GM21737 (cell line): ENCODE measurements at regions not wholly inside any gene's neighbourhood (a gene's known extent, or its start where the extent isn't known, plus 50 kb on each side); places are given as distances from the start of the nearest gene placed in this dataset.

Experiments used
- ATAC-seq: cut with Tn5 transposase; IDR thresholded peaks from one replicate; pipeline ENCODE4 v1.9.1; 2021; ENCODE audit warnings: mild to moderate bottlenecking, moderate library complexity; ENCODE audit not compliant: unreplicated experiment

- no peak for ATAC-seq
Measured at GRCh38 chr13:79794931-79795330, 314.0 kb downstream of the NDFIP2 start.

DNA sequence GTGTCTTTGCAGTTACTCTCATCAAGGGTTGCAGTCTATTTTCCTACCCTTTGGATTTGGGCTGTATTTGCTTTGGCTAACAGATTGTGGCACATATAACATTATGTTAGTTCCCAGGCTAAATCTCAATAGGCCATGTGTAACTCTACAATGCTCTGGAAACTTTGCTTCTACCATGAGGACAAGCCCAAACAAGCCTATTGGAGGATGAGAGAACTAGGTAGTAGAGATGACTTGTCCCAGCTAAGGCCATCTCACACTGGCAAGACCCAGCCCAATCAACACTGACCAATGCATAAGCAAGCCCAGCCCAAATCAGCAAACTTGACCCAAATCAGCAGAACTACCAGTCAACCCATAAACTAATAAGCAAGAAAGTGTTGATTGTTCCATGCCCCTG is 311.8 kb downstream of the NDFIP2 start:
- no peak for ATAC-seq

GRCh38 chr13:79791471-79792042 is 310.6 kb downstream of the NDFIP2 start:
- ATAC-seq = no peak

GRCh38 chr13:79786176-79786575 is 305.2 kb downstream of the NDFIP2 start:
- ATAC-seq = no peak

- no peak for ATAC-seq
Measured at GRCh38 chr13:79782541-79783205, 301.7 kb downstream of the NDFIP2 start.

- ATAC-seq = no peak
Measured at GRCh38 chr13:79781829-79782540, 301.0 kb downstream of the NDFIP2 start.

- no peak for ATAC-seq
Measured at GRCh38 chr13:79780240-79780639, 299.3 kb downstream of the NDFIP2 start.

- ATAC-seq = no peak
Measured at GRCh38 chr13:79779761-79780160, 298.8 kb downstream of the NDFIP2 start.

DNA sequence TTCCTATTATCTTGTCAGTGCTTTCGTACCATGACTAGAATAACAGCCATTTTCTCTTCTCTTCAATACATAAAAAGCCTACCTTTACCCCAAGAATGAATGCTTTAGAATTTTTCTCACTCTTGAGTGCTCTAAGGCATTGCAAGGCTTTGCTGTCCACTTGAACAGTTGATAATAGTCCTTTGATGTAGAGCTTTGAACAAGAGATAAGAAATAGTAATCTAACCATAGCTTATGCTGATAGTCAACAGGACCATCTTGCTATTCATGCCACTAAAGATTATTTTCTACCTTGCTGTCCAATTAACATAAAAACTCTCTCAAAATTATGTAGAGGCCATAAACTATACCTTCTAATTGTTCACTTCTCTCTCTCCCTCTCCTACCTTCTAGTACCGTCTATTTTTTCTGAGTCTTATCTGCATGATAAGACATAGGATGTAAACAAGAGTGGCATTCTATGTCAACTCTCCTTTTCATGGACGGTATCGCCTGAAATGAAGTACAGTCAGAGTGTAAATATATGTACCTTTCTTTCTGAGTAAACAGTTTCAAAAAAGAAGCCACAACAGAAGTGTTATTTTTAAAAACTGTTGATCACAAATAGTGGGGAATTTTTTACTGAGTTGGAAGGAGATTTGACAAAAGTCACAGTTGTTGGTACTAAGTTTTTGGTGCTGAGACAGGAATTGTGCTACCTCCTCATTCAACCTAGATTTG is 297.9 kb downstream of the NDFIP2 start:
- no peak for ATAC-seq

DNA sequence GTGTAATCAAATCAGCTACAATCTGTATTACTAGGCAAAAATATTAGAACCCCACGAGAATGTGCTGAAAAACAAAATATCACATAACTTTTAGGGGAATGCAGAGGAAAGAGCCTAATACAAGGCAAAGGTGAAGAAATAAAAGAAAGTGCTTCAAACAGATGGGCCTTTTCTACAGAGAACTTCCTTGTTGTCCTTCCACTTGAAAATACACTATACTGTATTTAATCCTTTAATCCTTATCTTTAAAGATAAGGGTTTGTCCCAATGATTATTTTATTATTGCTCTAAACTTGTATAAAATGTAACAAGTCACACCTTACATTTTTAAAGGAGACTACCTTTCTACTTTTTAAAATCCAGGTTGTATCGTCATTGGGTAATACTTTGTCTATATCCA is 296.5 kb downstream of the NDFIP2 start:
- ATAC-seq = no peak

DNA sequence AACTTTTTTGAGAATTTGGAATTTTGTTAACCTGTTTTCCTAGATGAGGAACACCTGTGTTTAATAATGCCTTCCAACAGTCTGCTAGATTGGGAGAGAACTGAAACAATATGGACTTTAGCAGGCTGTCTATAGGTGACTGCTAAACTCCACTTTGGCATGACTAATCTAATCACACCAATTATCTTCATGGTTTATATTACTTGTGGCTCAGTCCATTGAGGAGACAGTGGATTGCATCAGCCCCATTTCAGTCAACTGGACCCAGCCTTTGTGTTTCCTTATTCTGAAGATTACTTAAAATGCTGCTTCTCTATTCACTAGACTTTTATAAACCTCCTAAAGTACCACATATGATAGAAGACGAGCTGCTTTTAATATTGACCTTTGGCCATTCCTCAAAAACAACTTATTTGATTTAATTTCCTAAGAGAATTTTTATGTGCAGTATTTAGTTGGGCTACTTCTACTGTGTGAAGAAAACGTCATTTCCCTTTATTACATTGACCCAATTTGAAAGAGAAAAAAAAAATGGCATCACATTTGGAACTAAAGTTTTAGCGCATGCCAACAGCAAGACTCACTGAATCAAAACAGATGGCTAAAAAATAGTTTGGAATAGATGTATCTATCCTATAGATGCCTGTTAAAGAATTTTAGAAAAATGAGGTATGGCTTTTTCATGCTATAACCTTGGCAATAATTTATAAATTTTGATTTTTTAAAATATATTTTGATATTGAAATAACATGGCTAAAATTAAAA is 295.8 kb downstream of the NDFIP2 start:
- ATAC-seq = no peak

- no peak for ATAC-seq
Measured at GRCh38 chr13:79775830-79776229, 294.9 kb downstream of the NDFIP2 start.

GRCh38 chr13:79772811-79773210 is 291.9 kb downstream of the NDFIP2 start:
- no peak for ATAC-seq

- no peak for ATAC-seq
Measured at GRCh38 chr13:79771493-79771892, 290.5 kb downstream of the NDFIP2 start.

GRCh38 chr13:79770056-79770455 is 289.1 kb downstream of the NDFIP2 start:
- no peak for ATAC-seq

GRCh38 chr13:79767126-79767525 is 286.2 kb downstream of the NDFIP2 start:
- no peak for ATAC-seq

GRCh38 chr13:79765331-79765730 is 284.4 kb downstream of the NDFIP2 start:
- no peak for ATAC-seq

GRCh38 chr13:79749984-79750551 is 269.1 kb downstream of the NDFIP2 start:
- no peak for ATAC-seq

- ATAC-seq = no peak
Measured at GRCh38 chr13:79749566-79749965, 268.6 kb downstream of the NDFIP2 start.

DNA sequence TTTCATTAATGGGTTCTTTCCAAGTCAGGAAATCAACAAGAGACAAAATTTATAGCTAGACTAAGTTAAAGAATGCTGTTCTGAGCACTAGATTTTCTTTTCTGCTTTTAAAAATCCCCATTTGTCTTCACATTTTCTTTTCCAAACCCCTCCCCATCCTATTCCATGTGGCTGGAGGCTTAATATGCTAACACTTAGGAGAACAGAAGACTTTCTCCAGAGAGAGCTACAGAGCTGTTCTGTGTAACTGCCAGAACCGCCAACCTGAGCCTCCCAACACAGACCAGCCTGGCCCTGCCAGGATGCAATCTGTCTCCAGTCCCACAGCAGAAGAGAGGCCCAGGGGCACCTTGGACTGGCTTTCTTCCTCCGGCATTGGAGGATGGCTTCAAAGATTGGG is 264.1 kb downstream of the NDFIP2 start:
- no peak for ATAC-seq

DNA sequence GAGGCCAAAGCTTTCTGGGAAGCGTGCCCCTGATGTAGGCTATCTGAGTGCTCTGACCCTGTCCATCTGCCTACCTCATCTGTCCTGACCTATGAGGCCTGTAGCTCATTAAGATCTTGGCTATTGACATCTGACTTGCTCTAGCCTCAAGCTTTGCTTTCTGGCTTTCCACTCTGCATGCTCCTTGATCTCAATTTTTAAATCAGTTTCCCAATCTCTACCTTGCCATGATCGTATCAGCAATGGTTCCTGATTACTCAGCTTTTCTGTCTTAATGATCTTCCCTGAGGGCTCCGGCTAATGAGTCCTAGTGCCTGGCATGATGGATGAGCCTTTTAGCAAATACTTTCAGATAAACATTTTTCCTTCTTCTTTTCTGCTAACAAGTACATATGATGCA is 262.0 kb downstream of the NDFIP2 start:
- ATAC-seq = no peak
